HFFc6 (cell line): ENCODE measurements at regions not wholly inside any gene's neighbourhood (a gene's known extent, or its start where the extent isn't known, plus 50 kb on each side); places are given as distances from the start of the nearest gene placed in this dataset.
"Not testable (repeated sequence)": the region's sequence is repeated elsewhere in the genome, so short reads cannot be mapped to it uniquely, and the experiment has no call there.

Source experiments
- DNase-seq: peaks from one replicate; pipeline ENCODE4 v3.0.0-alpha.2; 2018
- H3K27ac Mint-ChIP-seq: 2 replicates; pipeline ENCODE4 v1.8.0; 2020; ENCODE audit warnings: mild to moderate bottlenecking, mixed read lengths
- H3K27me3 Mint-ChIP-seq: 2 replicates; pipeline ENCODE4 v1.8.0; 2021; ENCODE audit warnings: mild to moderate bottlenecking, moderate library complexity, mixed read lengths; ENCODE audit not compliant: insufficient read depth
- H3K36me3 Mint-ChIP-seq: 2 replicates; pipeline ENCODE4 v1.8.0; 2021; ENCODE audit warnings: low read depth, mixed read lengths
- H3K4me1 Mint-ChIP-seq: 2 replicates; pipeline ENCODE4 v1.8.0; 2020; ENCODE audit warnings: low read depth, mixed read lengths
- H3K4me3 Mint-ChIP-seq: 2 replicates; pipeline ENCODE4 v1.8.0; 2020; ENCODE audit warnings: mild to moderate bottlenecking, moderate library complexity, mixed read lengths
- H3K9me3 Mint-ChIP-seq: 2 replicates; pipeline ENCODE4 v1.8.0; 2020; ENCODE audit warnings: mild to moderate bottlenecking, mixed read lengths
- CTCF ChIP-seq: fragments of 200-600 bp; sonication (generic); IDR thresholded peaks from 2 replicates; pipeline ENCODE4 v1.5.0; 2021; ENCODE audit warnings: antibody characterized with exemption, mild to moderate bottlenecking

- peaks cover 8% of the 10 kb centered on the region; the same call in 1 of the 2 replicates for H3K36me3 Mint-ChIP-seq
- H3K4me3 Mint-ChIP-seq: no peak overlapping the region
- H3K27me3 Mint-ChIP-seq: no peaks in the 10 kb centered on the region; the same call in 1 of the 2 replicates
- no peak for TF ChIP-seq CTCF
- peaks cover 17% of the 10 kb centered on the region for H3K9me3 Mint-ChIP-seq
- no peak overlapping the region for H3K27ac Mint-ChIP-seq
- no peaks in the 10 kb centered on the region for H3K4me1 Mint-ChIP-seq
- DNase-seq: no peak
These were observed 1116.0 kb upstream of the TENM3 start for GRCh38 chr4:181127171-181127570.

GRCh38 chr4:181130317-181130716 is 1112.9 kb upstream of the TENM3 start:
- not testable (repeated sequence) for H3K4me1 Mint-ChIP-seq, H3K36me3 Mint-ChIP-seq, H3K27me3 Mint-ChIP-seq, H3K27ac Mint-ChIP-seq, DNase-seq, H3K4me3 Mint-ChIP-seq
- H3K9me3 Mint-ChIP-seq: peaks cover 17% of the 10 kb centered on the region

- H3K36me3 Mint-ChIP-seq: no peaks in the 10 kb centered on the region
- H3K27me3 Mint-ChIP-seq: peaks cover 2% of the 10 kb centered on the region
- no peak for DNase-seq
- H3K4me3 Mint-ChIP-seq: no peak overlapping the region
- H3K4me1 Mint-ChIP-seq: no peaks in the 10 kb centered on the region
- no peak for TF ChIP-seq CTCF
- H3K9me3 Mint-ChIP-seq: no peaks in the 10 kb centered on the region
- no peak overlapping the region for H3K27ac Mint-ChIP-seq
These were observed 1105.9 kb upstream of the TENM3 start for GRCh38 chr4:181137351-181137750.

- Mint-ChIP-seq H3K4me3 (no peak overlapping the region), H3K27me3 (peaks cover under 1% of the 10 kb centered on the region), H3K4me1 (no peaks in the 10 kb centered on the region), H3K9me3 (no peaks in the 10 kb centered on the region), H3K36me3 (no peaks in the 10 kb centered on the region), H3K27ac (no peak overlapping the region)
- no peak for DNase-seq
- TF ChIP-seq CTCF: no peak
These were observed 1105.1 kb upstream of the TENM3 start for GRCh38 chr4:181138116-181138515.

GRCh38 chr4:181140037-181140603 is 1103.1 kb upstream of the TENM3 start:
- Mint-ChIP-seq H3K4me1 (no peaks in the 10 kb centered on the region; the same call in 1 of the 2 replicates), H3K9me3 (no peaks in the 10 kb centered on the region), H3K27ac (no peak overlapping the region), H3K36me3 (no peaks in the 10 kb centered on the region), H3K4me3 (no peak overlapping the region), H3K27me3 (no peaks in the 10 kb centered on the region; the same call in 1 of the 2 replicates)
- TF ChIP-seq CTCF: no peak
- no peak for DNase-seq

GRCh38 chr4:181143250-181143854 is 1099.8 kb upstream of the TENM3 start:
- TF ChIP-seq CTCF: peak; percentile 99
- Mint-ChIP-seq H3K4me1 (no peaks in the 10 kb centered on the region; the same call in 1 of the 2 replicates), H3K9me3 (peaks cover 4% of the 10 kb centered on the region; the same call in 1 of the 2 replicates), H3K27ac (no peak overlapping the region), H3K27me3 (peaks cover 2% of the 10 kb centered on the region), H3K36me3 (no peaks in the 10 kb centered on the region), H3K4me3 (no peak overlapping the region)
- peak; percentile 61 for DNase-seq
